ENCODE measurements at regions not wholly inside any gene's neighbourhood (a gene's known extent, or its start where the extent isn't known, plus 50 kb on each side); places are given as distances from the start of the nearest gene placed in this dataset.

GRCh38 chr3:55165278-55165677 lies 237.4 kb upstream of the LRTM1 start:
- ATAC-seq (no peak), DNase-seq (no peak)
- Mint-ChIP-seq H3K4me3 (no peak overlapping the region), H3K27ac (no peak overlapping the region), H3K27me3 (peaks cover 0 to 5% (median 0%) of the 10 kb centered on the region in 5 donors), H3K36me3 (no peaks in the 10 kb centered on the region), H3K9me3 (peaks cover 0 to 24% (median 4%) of the 10 kb centered on the region in 9 donors), H3K4me1 (no peaks in the 10 kb centered on the region)
- POLR2A ChIA-PET = no interaction called here

- POLR2A ChIA-PET = no interaction called here
- Mint-ChIP-seq H3K36me3 (no peaks in the 10 kb centered on the region), H3K4me3 (no peak overlapping the region), H3K9me3 (peaks cover 0 to 24% (median 4%) of the 10 kb centered on the region in 9 donors), H3K27ac (no peak overlapping the region), H3K27me3 (peaks cover 0 to 5% (median 0%) of the 10 kb centered on the region in 5 donors), H3K4me1 (no peaks in the 10 kb centered on the region)
- no peak for ATAC-seq
- DNase-seq = no peak
Measured at GRCh38 chr3:55164876-55165275, 237.0 kb upstream of the LRTM1 start.

- DNase-seq (no peak), ATAC-seq (no peak)
- H3K4me3 Mint-ChIP-seq = no peak overlapping the region
- peaks cover 0 to 30% (median 4%) of the 10 kb centered on the region in 9 donors for H3K9me3 Mint-ChIP-seq
- H3K4me1 Mint-ChIP-seq = no peaks in the 10 kb centered on the region
- POLR2A ChIA-PET = no interaction called here
- H3K27ac Mint-ChIP-seq = no peak overlapping the region
- H3K36me3 Mint-ChIP-seq = no peaks in the 10 kb centered on the region
- peaks cover 0 to 8% (median 1%) of the 10 kb centered on the region in 5 donors for H3K27me3 Mint-ChIP-seq
Measured at GRCh38 chr3:55164191-55164590, 236.3 kb upstream of the LRTM1 start.

- DNase-seq (no peak), ATAC-seq (no peak)
- H3K36me3 Mint-ChIP-seq = no peaks in the 10 kb centered on the region
- H3K27ac Mint-ChIP-seq = no peak overlapping the region
- no peak overlapping the region for H3K4me3 Mint-ChIP-seq
- POLR2A ChIA-PET = no interaction called here
- peaks cover 0 to 36% (median 4%) of the 10 kb centered on the region in 9 donors for H3K9me3 Mint-ChIP-seq
- H3K4me1 Mint-ChIP-seq = no peaks in the 10 kb centered on the region
- H3K27me3 Mint-ChIP-seq = peaks cover 0 to 9% (median 1%) of the 10 kb centered on the region in 5 donors
Measured at GRCh38 chr3:55163421-55163820, 235.6 kb upstream of the LRTM1 start.

- Mint-ChIP-seq H3K4me3 (no peak overlapping the region), H3K4me1 (no peaks in the 10 kb centered on the region), H3K27ac (no peak overlapping the region), H3K36me3 (no peaks in the 10 kb centered on the region), H3K9me3 (peaks cover 0 to 24% (median 3%) of the 10 kb centered on the region in 9 donors), H3K27me3 (peaks cover 0 to 9% (median 1%) of the 10 kb centered on the region in 5 donors)
- DNase-seq (no peak), ATAC-seq (no peak)
- POLR2A ChIA-PET = no interaction called here
Measured at GRCh38 chr3:55162031-55162795, 234.4 kb upstream of the LRTM1 start.

GRCh38 chr3:55161231-55161630 lies 233.4 kb upstream of the LRTM1 start:
- ATAC-seq (no peak), DNase-seq (no peak)
- Mint-ChIP-seq H3K9me3 (peaks cover 0 to 24% (median 3%) of the 10 kb centered on the region in 9 donors), H3K27me3 (peaks cover 0 to 9% (median 1%) of the 10 kb centered on the region in 5 donors), H3K36me3 (no peaks in the 10 kb centered on the region), H3K4me3 (no peak overlapping the region), H3K27ac (no peak overlapping the region), H3K4me1 (no peaks in the 10 kb centered on the region)
- POLR2A ChIA-PET = no interaction called here

- no peak overlapping the region for H3K27ac Mint-ChIP-seq
- DNase-seq = no peak
- no peaks in the 10 kb centered on the region for H3K4me1 Mint-ChIP-seq
Measured at GRCh38 chr3:55160241-55160983, 232.6 kb upstream of the LRTM1 start.

GRCh38 chr3:55159711-55160110 lies 231.9 kb upstream of the LRTM1 start:
- Mint-ChIP-seq H3K36me3 (no peaks in the 10 kb centered on the region), H3K4me1 (no peaks in the 10 kb centered on the region), H3K4me3 (no peak overlapping the region), H3K27ac (no peak overlapping the region), H3K9me3 (peaks cover 0 to 24% (median 4%) of the 10 kb centered on the region in 9 donors), H3K27me3 (peaks cover 0 to 9% (median 1%) of the 10 kb centered on the region in 5 donors)
- POLR2A ChIA-PET = no interaction called here
- no peak for ATAC-seq
- no peak for DNase-seq

More at GRCh38 chr3:55160241-55160983, 232.6 kb upstream of the LRTM1 start:
- H3K4me3 Mint-ChIP-seq = no peak overlapping the region
- peaks cover 0 to 24% (median 3%) of the 10 kb centered on the region in 9 donors for H3K9me3 Mint-ChIP-seq
- ATAC-seq = no peak
- H3K27me3 Mint-ChIP-seq = peaks cover 0 to 9% (median 1%) of the 10 kb centered on the region in 5 donors
- H3K36me3 Mint-ChIP-seq = no peaks in the 10 kb centered on the region
- POLR2A ChIA-PET = no interaction called here

- no peak overlapping the region for H3K27ac Mint-ChIP-seq
- no peaks in the 10 kb centered on the region for H3K4me1 Mint-ChIP-seq
- ATAC-seq = no peak
- peaks cover 0 to 24% (median 4%) of the 10 kb centered on the region in 9 donors for H3K9me3 Mint-ChIP-seq
- DNase-seq = no peak
- no peak overlapping the region for H3K4me3 Mint-ChIP-seq
- H3K36me3 Mint-ChIP-seq = no peaks in the 10 kb centered on the region
- peaks cover 0 to 9% (median 1%) of the 10 kb centered on the region in 5 donors for H3K27me3 Mint-ChIP-seq
- POLR2A ChIA-PET = no interaction called here
Measured at GRCh38 chr3:55159016-55159415, 231.2 kb upstream of the LRTM1 start.

- POLR2A ChIA-PET = no interaction called here
- ATAC-seq (no peak), DNase-seq (no peak)
- peaks cover 0 to 9% (median 1%) of the 10 kb centered on the region in 5 donors for H3K27me3 Mint-ChIP-seq
- peaks cover 0 to 20% (median 4%) of the 10 kb centered on the region in 9 donors for H3K9me3 Mint-ChIP-seq
- no peaks in the 10 kb centered on the region for H3K36me3 Mint-ChIP-seq
- no peak overlapping the region for H3K27ac Mint-ChIP-seq
- no peak overlapping the region for H3K4me3 Mint-ChIP-seq
- no peaks in the 10 kb centered on the region for H3K4me1 Mint-ChIP-seq
Measured at GRCh38 chr3:55158345-55158744, 230.5 kb upstream of the LRTM1 start.

GRCh38 chr3:55157731-55158130 lies 229.9 kb upstream of the LRTM1 start:
- Mint-ChIP-seq H3K9me3 (peaks cover 0 to 17% (median 4%) of the 10 kb centered on the region in 9 donors), H3K27me3 (peaks cover 0 to 9% (median 1%) of the 10 kb centered on the region in 5 donors), H3K4me3 (no peak overlapping the region), H3K27ac (no peak overlapping the region), H3K36me3 (no peaks in the 10 kb centered on the region), H3K4me1 (no peaks in the 10 kb centered on the region)
- POLR2A ChIA-PET = no interaction called here
- ATAC-seq = no peak
- no peak for DNase-seq

- Mint-ChIP-seq H3K27ac (no peak overlapping the region), H3K9me3 (peaks cover 0 to 24% (median 4%) of the 10 kb centered on the region in 9 donors), H3K27me3 (peaks cover 0 to 10% (median 3%) of the 10 kb centered on the region in 5 donors), H3K4me1 (no peaks in the 10 kb centered on the region), H3K4me3 (no peak overlapping the region), H3K36me3 (no peaks in the 10 kb centered on the region)
- DNase-seq (no peak), ATAC-seq (no peak)
- POLR2A ChIA-PET = no interaction called here
Measured at GRCh38 chr3:55156851-55157650, 229.2 kb upstream of the LRTM1 start.
